Gastroesophageal sphincter (tissue), 4 donors: ENCODE measurements at regions not wholly inside any gene's neighbourhood (a gene's known extent, or its start where the extent isn't known, plus 50 kb on each side); places are given as distances from the start of the nearest gene placed in this dataset.
A peak's percentile ranks its signal among the peaks of the same experiment; 100 is the strongest.

ENCODE experiments used
- ATAC-seq: fragments of 150-250 bp; one replicate; pipeline ENCODE4 v1.9.1; 2016; ENCODE audit warnings: mild to moderate bottlenecking, moderate library complexity
- H3K27ac ChIP-seq, 4 donors: fragments of 200-600 bp; sonication (generic) in 3 of 4; 1 replicate in 3 of 4; 2 replicates in 1 of 4; pipeline ENCODE4 v1.5.1; 2016 to 2019
- H3K27me3 ChIP-seq: fragments of 200-600 bp; sonication (generic); one replicate; pipeline ENCODE4 v1.5.1; 2019
- H3K36me3 ChIP-seq, 2 donors: fragments of 200-600 bp; sonication (generic); one replicate each; pipeline ENCODE4 v1.5.1; 2019; ENCODE audit warnings: control low read depth in 1 of 2
- H3K4me1 ChIP-seq, 3 donors: fragments of 200-600 bp; sonication (generic); 1 replicate in 2 of 3; 2 replicates in 1 of 3; pipeline ENCODE4 v1.5.1; 2016 to 2019; ENCODE audit warnings: control low read depth in 2 of 3
- H3K4me3 ChIP-seq, 2 donors: fragments of 200-600 bp; sonication (generic); one replicate each; pipeline ENCODE4 v1.5.1; 2019; ENCODE audit warnings: mild to moderate bottlenecking in 1 of 2, moderate library complexity in 1 of 2
- H3K9me3 ChIP-seq, 3 donors: fragments of 200-600 bp; sonication (generic); one replicate each; pipeline ENCODE4 v1.5.1; 2017 to 2019; ENCODE audit warnings: control low read depth in 2 of 3
- EP300 ChIP-seq: sonication (generic); formaldehyde crosslinking; IDR thresholded peaks from one replicate; pipeline ENCODE4 v1.6.1; 2017; ENCODE audit warnings: antibody characterized with exemption, mild to moderate bottlenecking
- POLR2A ChIP-seq, 2 donors: fragments of 450-650 bp; IDR thresholded peaks; one replicate each; pipeline ENCODE4 v1.6.1; 2017; ENCODE audit warnings: antibody characterized with exemption in 2 of 2, mild to moderate bottlenecking in 2 of 2, moderate library complexity in 1 of 2
- POLR2AphosphoS5 ChIP-seq: sonication (generic); formaldehyde crosslinking; IDR thresholded peaks from one replicate; pipeline ENCODE4 v1.6.1; 2017; ENCODE audit warnings: antibody characterized with exemption
- WGBS, 2 donors: methylation state at CpG; one replicate each; pipeline ENCODE4 v1.1.5; 2018; ENCODE audit warnings: low coverage in 1 of 2; 5-methylcytosine and 5-hydroxymethylcytosine counted together
- TF ChIP-seq, protein P1 (sequence below), 4 experiments: fragments of 200-600 bp in 2 of 4; fragments of 450-650 bp in 2 of 4; sonication (generic) in 1 of 4; IDR thresholded peaks; one replicate each; pipeline ENCODE4 v1.5.1; 2017 to 2019; ENCODE audit warnings: antibody characterized with exemption in 4 of 4, mild to moderate bottlenecking in 2 of 4, moderate library complexity in 2 of 4

DNA sequence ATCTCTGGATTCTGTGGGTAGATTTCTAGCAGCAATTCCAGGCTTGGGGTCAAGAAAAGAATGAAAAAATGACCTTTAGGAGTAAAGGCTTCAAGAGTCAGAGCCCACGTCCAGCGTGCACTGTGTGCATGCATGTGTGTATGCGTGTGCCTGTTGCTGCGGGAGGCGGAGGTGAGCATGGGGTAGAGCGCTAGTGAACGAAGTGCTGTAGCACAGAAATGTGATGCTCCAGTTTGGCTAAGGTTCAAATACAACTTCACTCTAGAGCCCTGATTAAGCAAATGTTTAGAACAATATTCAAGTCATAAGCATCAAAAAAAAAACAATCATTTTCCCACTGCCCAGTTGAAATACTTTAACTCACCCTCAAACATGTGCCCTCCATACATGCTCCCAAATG is 403.9 kb downstream of the ZNF608 start:
- no peaks in the 10 kb centered on the region for H3K36me3 ChIP-seq
- TF ChIP-seq, protein P1, sequence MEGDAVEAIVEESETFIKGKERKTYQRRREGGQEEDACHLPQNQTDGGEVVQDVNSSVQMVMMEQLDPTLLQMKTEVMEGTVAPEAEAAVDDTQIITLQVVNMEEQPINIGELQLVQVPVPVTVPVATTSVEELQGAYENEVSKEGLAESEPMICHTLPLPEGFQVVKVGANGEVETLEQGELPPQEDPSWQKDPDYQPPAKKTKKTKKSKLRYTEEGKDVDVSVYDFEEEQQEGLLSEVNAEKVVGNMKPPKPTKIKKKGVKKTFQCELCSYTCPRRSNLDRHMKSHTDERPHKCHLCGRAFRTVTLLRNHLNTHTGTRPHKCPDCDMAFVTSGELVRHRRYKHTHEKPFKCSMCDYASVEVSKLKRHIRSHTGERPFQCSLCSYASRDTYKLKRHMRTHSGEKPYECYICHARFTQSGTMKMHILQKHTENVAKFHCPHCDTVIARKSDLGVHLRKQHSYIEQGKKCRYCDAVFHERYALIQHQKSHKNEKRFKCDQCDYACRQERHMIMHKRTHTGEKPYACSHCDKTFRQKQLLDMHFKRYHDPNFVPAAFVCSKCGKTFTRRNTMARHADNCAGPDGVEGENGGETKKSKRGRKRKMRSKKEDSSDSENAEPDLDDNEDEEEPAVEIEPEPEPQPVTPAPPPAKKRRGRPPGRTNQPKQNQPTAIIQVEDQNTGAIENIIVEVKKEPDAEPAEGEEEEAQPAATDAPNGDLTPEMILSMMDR (IDR thresholded peaks at IDR 0.05) = no peak
- peak; percentile 4 for TF ChIP-seq POLR2AphosphoS5
- no peak overlapping the region for H3K27ac ChIP-seq
- ATAC-seq = no peak
- H3K4me1 ChIP-seq = peaks cover 8 to 35% (median 22%) of the 10 kb centered on the region in 3 donors
- H3K27me3 ChIP-seq = no peaks in the 10 kb centered on the region
- no peaks in the 10 kb centered on the region for H3K9me3 ChIP-seq
- H3K4me3 ChIP-seq = no peak overlapping the region
- 43 to 54% methylated on average over 4 to 6 of the region's 7 CpGs for WGBS, 2 donors

DNA sequence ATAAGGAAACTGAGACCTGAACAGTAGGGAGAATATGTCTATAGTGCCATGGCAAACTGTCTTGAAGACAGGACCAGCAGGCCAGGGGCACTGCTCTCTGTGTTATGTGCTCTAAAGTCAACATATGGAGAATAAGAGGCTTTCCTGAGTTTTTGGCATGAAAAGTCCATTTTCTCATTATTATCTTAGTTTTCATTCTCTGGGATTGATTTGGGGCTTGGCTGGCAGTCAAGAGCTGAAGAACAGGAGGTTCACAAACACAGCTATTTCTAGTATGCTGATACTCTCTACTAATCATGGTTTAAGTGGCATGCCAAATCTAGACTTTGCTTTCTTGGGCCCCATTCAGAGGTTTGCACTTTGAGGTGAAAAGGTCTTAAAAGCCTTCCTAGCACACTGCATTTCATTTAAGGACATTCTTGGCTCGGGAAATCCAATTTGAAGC is 404.4 kb downstream of the ZNF608 start:
- Histone ChIP-seq H3K4me3 (no peak overlapping the region), H3K27ac (peak overlapping the region; percentile 15 to 53 (median 48)), H3K9me3 (no peaks in the 10 kb centered on the region), H3K27me3 (no peaks in the 10 kb centered on the region), H3K4me1 (peaks cover 8 to 35% (median 22%) of the 10 kb centered on the region in 3 donors), H3K36me3 (no peaks in the 10 kb centered on the region)
- TF ChIP-seq EP300 (no peak), POLR2A (IDR thresholded peaks at IDR 0.05) (no peak), POLR2AphosphoS5 (no peak)
- TF ChIP-seq, protein P1 (IDR thresholded peaks at IDR 0.05) = no peak
- WGBS, 2 donors = 0 to 8% methylated on average over 1 of the region's 1 CpG
- ATAC-seq = peak; percentile 26

DNA sequence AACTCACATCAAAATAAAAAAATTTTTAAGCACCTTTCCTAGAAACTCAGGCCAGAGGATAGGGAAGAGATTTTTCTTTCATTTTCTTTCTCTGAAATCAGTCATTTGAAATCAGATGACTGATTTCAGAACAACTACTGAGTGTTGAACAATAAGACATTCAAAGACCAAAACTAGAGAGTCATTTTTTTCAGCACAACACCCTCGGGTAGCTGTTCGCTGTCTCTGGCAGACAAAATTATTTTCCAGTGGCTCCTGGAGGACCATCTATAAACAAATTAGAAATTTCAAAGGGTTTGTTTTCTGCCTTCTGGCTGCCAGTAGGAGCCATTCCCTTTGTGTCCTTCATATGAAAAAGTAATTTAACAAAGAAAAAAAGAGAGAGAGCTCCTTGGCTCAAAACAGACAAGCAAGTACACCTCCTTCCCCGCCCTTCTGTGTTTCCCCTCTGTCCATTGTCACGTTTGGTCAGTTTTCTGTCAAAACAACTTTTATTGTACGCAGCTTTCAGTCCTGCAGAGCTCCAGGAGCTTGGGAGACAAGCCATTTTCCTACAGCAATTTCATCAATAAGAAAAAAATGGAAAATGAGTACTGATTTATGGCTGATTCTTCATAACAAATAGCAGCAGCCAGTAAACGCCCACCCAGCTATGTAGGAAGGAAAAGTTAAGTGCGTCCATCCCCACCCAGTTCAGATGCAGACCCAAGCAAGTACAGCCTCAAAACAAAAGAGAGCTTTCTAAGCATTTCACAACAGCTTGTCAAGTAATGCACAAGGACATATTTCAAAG is 405.2 kb downstream of the ZNF608 start:
- ATAC-seq = peak; percentile 31
- Histone ChIP-seq H3K4me1 (peaks cover 8 to 35% (median 22%) of the 10 kb centered on the region in 3 donors), H3K27me3 (no peaks in the 10 kb centered on the region), H3K27ac (peak overlapping the region; percentile 21 to 53 (median 48)), H3K4me3 (no peak overlapping the region), H3K36me3 (no peaks in the 10 kb centered on the region), H3K9me3 (no peaks in the 10 kb centered on the region)
- TF ChIP-seq EP300 (no peak), POLR2AphosphoS5 (no peak), POLR2A (IDR thresholded peaks at IDR 0.05) (no peak)
- TF ChIP-seq, protein P1 (IDR thresholded peaks at IDR 0.05) = no peak
- WGBS, 2 donors = 12 to 20% methylated on average over 6 to 7 of the region's 7 CpGs

DNA sequence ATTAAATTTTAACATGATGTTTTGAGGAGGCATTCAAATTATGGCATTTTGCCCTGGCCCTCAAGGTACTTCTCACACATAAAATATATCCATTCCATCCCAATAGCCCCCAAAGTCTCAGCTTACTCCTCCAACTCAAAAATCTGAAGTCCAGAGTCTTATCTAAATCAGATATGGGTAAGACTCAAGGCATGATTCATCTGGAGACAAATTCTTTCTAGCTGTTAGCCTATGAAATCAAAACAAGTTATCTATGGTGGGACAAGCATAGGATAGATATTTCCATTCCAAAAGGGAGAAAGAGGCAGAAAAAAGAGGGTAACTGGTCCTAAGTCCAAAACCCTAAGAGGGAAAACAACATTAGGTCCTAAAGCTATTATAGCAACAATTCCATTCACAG is 408.4 kb downstream of the ZNF608 start:
- Histone ChIP-seq H3K4me1 (peaks cover 8 to 30% (median 19%) of the 10 kb centered on the region in 3 donors), H3K36me3 (no peaks in the 10 kb centered on the region), H3K4me3 (no peak overlapping the region), H3K9me3 (no peaks in the 10 kb centered on the region), H3K27ac (no peak overlapping the region), H3K27me3 (no peaks in the 10 kb centered on the region)
- TF ChIP-seq, protein P1 (IDR thresholded peaks at IDR 0.05) = no peak
- no peak for TF ChIP-seq POLR2A (IDR thresholded peaks at IDR 0.05)
- TF ChIP-seq EP300 = no peak
- TF ChIP-seq POLR2AphosphoS5 = no peak
- no peak for ATAC-seq

DNA sequence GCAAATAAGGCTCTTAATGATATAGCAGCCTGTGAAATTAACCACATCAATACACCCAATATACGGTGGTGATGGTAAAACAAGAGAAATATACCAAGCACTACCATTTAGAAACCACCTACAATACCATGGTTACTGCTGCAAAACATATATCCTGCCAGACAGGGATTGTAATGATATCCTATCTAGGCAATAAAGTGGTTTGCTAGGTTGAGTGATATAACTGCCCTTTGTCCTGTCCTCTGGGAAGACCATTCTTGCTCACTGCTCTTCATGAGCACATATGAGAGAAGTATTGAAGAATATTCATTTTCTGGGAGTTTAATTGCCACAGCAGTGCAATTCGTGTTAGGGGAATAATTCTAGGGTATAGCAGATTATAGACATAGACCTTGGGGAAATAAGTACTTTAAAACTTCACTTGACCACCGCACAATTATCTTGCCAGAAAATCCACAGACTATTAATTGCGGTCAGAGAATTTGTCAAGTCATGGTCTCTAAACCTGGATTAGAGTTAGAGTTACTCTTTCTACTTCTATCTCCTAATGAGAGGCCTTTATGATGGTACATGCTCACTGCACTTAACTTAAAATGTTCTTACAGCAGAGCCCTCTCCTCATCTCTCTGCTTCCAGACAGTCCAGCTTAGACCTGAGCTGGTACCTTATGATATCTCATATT is 413.0 kb downstream of the ZNF608 start:
- no peak overlapping the region for H3K4me3 ChIP-seq
- no peak for TF ChIP-seq EP300
- TF ChIP-seq, protein P1 (IDR thresholded peaks at IDR 0.05) = no peak
- no peak for TF ChIP-seq POLR2A (IDR thresholded peaks at IDR 0.05)
- no peak for TF ChIP-seq POLR2AphosphoS5
- H3K9me3 ChIP-seq = peaks cover 0 to 11% (median 0%) of the 10 kb centered on the region in 3 donors
- H3K27me3 ChIP-seq = no peaks in the 10 kb centered on the region
- no peak for ATAC-seq
- H3K4me1 ChIP-seq = no peaks in the 10 kb centered on the region
- no peaks in the 10 kb centered on the region for H3K36me3 ChIP-seq
- WGBS, 2 donors = 91 to 92% methylated on average over 4 of the region's 4 CpGs
- H3K27ac ChIP-seq = no peak overlapping the region
